ENCODE measurements at regions not wholly inside any gene's neighbourhood (a gene's known extent, or its start where the extent isn't known, plus 50 kb on each side); places are given as distances from the start of the nearest gene placed in this dataset.

DNA sequence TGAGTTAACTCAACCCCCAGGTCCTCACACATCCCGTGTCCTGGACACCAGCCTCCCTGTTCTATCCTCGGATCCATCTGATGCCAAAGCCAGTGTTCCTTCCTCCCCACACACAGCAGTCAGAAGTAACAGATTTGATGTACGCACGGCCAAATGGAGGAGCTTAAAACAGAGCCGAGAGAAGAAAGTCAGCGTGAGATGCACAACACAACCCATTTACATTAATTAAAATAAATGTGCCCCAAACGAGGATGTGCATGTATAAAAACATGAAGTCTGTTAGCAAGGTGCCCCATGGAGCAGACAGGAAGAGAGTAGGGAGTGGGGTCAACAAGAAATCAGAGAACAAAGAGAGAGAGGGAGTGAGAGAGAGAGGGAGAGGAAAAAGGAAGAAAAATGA, 191.2 kb downstream of the HAUS1 start:
- DNase-seq (ENCODE audit: low read depth) = no peak

DNA sequence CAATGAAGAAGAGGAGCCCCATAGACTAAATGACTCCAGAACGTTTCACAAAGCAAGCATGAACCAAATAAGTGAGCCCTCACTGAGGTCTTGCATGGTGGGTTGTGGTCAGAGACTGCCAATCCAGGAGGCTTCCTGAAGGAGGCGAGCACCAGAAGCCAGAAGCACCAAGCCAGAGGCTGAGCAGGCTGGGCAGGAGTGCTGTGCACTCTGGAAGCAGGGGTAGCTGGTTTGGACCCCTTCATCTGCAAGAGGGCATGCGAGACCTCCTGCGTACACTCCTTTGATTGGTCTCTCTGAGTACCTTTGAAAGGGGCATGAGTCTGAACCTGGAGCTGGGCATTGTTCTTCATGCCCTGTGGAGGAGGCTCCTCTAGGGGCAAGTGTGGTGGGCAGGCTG, 192.5 kb downstream of the HAUS1 start:
- no peak for DNase-seq (ENCODE audit: low read depth)

DNA sequence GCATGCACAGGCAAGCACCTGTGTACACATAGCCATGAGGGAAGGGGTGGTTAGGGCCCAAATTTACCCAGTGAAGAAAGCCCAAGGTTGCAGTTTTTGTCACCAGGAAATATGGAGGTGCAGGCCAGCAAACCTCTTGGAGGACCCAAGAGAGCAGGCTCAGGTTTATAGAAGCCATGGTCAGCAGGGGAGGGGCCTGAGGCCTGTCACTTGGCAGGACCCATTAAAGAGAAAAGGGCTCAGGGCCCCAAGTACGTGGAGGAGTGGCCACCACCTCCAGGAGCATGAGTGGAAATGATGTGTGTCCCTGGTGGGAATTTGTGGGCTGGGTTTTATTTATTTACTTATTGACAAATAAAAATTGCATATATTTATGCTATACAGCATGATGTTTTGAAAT, 192.9 kb downstream of the HAUS1 start:
- no peak for DNase-seq (ENCODE audit: low read depth)

DNA sequence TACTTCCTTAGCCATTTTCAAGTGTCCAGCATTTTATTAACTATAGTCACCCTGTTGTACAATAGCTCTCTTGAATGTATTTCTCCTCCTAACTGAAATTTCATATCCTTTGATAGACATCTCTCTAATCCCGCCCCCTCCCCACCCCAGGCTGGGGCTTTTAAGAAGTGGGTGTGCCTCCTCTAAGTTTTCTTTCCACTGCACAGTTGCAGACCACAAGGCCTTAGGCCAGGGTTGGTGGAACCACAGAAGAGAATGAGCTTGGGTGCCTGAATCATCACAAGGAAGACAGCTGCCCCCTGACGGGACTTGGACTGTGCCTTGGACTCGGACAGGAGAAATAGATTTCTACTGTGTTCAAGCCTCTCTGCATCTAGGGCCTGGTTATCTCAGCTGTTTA, 193.4 kb downstream of the HAUS1 start:
- DNase-seq (ENCODE audit: low read depth) = no peak

DNA sequence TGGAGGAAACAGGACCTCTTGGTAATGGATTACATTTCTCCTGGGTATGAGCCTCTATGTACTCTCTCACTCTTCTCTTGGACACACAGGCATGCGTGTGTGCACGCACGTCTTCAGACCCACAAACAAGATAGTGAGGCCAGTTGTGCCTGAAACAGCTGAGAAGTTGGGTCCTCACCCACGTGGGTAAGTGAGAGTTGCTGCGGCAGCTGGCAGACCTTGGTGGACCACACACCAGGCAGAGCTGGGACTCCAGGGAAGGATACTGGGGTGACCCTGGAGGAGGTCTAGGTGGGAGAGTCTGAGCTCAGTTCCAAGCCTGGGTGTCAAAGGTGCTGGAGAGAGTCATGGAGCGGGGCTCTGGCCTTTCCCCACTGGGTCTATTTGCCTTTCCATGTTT, 194.3 kb downstream of the HAUS1 start:
- DNase-seq (ENCODE audit: low read depth) = no peak

DNA sequence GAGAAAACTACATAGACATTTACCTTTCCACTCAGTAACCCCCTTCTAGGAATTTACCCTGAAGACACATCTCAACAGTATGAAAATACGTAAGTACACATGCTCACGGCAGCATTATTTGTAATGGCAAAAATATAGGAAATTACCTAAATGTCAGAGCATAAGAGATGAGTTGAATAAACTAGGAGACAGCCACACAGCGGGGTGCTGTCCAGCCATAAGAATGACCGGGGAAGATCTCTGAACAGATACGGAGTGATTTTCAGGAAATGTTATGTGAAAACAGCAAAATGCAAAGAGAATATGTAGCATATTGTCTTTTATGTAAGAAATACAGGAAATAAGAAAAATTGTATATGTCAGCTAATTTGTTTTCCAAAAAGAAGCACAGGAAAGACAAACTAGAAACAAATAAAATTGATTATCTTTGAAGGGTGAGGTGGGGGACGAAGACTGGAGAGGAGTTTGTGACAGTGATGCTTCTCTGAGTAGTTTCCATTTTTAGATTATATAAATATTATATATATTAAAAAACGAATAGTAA, 195.4 kb downstream of the HAUS1 start:
- DNase-seq (ENCODE audit: low read depth) = no peak

DNA sequence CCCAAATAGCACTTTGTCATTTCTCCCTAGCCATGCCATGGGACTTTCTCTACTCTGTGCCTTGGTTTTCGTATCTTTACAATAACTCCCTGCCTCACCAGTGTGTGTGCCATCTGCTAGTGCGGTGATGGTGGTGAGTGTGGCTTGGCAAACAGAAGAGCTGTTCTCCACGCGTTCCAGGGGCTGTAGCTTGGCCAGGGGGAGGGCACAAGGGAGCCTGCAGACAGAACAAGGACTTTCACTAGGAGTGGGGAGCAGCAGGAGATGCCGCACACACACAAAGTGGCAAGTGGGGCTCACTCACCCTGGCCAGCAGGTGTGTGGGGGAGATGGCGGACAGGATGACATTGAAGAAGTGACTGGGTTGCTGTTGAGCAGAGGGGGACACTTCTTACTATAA, 196.9 kb downstream of the HAUS1 start:
- DNase-seq (ENCODE audit: low read depth) = no peak

DNA sequence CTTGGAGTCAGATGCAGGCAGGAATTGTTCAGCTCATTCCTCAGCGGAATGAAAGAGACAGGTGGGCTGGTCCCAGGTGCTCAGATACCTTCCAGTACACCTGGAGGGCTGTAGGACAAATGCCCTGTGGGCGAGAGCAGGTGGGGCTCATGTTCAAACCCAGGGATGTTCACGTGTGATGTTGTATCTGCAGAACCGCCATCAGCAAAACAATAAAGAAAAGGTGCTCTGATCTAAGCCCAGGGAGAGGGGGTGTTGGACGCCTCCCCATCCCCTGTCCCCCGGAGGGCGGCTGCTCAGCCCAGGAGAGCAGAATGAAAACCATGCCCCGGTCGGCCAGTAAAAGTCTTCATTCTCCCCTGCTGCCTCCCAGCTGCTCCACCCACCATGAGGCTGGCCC, 197.4 kb downstream of the HAUS1 start:
- no peak for DNase-seq (ENCODE audit: low read depth)

DNA sequence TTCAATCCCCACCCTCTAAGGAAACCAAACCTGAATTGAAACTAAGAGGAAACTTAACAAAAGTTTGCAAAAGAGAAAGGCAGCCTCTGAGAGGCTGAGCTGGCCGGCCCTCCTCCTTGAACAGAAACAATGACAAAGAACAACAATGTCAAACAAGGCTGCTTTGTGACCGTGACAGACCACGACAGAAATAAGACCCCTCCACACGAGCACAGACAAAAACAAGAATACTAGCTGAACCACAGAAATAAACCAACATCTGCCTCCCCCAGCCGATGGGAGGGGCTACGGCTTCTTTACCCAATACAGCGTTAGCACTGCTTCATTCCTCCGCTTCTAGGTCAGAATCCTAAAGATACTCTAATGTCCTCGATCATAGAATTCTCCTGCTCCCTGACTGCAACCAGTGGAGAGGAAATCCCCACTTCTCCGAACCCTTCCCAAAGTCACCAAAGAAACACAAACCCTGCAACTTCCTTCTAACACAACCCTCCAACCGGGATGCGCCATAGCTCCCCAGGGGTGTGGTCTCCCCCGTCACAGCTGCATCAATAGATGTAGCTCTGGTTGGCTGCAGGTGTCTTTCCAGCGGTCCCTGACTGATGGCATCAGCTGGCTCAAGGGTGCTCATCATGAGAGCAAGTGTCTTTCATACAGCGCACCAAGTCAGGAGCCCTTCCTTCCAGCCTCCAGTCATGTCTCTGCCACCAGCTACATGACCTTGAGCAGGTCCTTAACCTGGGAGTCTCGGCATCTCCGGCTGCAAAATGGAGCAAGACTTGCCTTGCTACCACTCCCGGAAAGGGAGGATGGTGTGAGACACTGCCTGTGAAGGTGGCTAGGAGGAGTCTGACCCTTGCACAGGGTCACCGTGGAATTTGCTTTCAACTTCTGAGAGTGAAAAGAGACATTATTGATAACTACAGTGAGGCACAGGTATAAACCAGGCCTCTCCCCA, 198.6 kb downstream of the HAUS1 start:
- no peak for DNase-seq (ENCODE audit: low read depth)

DNA sequence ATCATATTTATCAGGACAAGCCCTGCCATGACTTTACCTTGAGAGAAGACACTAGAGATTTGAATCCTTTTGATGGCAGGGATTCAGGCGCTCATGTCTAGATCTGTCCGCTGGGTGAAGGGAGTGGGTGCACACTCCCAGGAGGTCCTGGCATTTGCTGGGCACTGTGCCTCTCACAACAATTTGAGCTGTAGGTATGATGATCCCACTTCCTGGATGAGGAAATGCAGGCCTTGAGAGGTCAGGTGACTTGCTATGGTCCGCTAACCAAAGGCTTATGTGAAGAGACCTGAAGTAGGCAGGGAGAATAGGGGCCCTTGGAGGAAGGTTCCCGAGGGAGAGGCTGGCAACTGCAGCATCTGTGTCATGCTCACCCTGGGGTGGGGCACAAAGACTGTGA, 206.1 kb downstream of the HAUS1 start:
- DNase-seq (ENCODE audit: low read depth) = no peak

DNA sequence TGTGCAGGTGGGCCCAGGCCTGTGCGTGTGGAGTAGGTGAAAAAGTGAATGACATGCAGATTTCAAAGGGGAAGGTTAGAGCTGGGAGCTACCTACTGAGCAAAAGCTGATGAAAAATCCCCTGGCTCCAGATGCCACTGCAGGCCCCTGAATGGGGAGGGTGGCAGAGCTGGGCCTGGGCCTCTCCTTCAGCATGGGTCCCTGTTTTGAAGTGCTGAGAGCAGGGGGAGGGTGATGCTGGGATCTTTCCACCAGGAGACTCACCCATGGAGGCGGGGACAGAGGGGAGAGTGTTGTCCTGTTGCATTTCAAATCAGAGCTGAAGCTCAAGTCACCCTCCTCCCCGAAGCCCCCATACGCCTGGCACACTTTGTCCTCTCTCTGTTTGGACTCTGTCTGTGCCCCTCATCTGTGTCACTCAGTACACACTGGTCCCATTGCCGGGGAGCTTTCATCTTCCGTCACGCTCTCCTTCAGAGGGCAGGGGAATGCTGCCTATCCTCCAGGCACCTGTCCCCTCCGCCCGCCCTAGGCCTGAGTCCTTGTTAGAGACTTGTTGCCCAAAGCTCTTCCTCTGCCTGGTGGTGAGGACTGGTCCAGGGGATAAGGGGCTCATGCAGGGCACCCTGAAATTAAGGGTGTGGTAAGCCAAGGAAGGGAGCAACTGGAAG, 206.6 kb downstream of the HAUS1 start:
- no peak for DNase-seq (ENCODE audit: low read depth)

DNA sequence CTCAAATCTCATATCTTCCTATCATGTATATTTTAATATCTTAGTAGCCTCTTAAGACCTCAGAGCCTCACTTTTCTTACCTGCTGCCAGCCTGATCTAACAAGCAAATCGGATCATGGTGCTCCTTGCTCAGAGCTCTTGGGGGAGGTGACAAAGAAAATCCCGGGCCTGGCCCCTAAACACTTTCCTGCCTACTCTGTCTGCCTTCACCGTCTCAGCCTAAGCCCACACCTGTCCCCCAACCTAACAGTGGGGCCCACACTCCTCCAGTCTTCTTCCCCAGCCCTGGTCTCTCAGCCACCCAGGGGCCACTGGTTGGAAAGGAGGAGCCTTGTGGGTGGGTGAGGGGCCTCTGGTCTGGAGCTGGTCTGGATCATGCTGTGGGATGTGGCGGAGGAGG, 207.3 kb downstream of the HAUS1 start:
- DNase-seq (ENCODE audit: low read depth) = no peak

DNA sequence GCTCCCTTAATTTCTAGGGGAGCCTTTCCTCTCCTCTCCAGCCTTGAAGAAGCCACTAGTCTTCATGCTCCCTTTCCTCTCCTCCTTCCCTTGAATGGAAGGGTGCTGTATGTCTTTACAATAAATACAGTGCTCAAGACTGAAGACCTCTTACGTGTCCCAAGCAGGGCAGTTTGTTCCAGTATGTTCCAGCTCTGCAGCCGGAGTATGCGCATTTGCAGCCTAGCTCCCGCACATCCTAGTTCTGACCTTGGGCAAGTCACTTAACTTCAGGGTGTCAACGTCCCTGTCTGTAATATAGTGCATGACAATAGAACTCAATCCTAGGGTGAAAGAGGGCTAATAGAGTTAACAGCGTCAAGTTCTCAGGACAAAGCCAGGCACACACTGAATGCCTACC, 208.0 kb downstream of the HAUS1 start:
- no peak for DNase-seq (ENCODE audit: low read depth)

DNA sequence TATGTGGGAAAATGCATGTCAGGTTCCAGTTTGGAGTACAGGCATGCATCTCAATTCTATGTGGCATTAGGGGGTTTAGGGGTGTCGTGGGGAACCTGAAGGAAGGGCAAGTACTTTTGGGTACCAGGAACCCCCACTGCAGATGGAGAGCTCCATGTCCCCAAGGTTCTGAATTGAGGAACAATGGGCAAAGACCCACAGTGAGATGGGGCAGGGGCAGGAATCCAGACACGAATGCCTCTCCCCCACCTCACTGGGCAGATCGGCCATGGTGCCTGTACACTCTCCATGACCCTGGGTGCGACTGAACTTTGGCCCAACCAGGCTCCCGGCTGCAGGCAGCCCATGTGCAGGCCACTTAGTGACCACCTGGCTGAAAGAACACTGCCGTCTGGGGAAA, 209.3 kb downstream of the HAUS1 start:
- DNase-seq (ENCODE audit: low read depth) = no peak

DNA sequence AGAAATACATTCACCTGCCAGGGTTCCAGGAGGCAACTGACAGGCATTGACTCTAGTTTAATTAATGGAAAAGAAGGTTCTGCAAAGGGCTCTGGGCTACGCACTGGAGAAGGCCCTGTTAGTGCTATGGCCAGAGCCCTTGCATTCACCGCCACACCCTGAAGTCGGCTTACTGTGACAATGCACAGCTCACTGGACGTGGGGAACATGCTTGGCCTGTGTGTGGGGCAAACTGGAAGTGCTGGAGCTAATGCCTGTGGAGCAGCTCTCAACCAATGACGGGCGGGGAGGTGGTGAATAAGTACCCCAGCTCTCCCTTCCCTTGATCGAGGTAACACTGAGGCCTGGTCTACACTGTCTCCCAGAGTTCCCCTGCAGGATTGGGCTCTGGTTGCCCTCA, 209.8 kb downstream of the HAUS1 start:
- DNase-seq (ENCODE audit: low read depth) = no peak

DNA sequence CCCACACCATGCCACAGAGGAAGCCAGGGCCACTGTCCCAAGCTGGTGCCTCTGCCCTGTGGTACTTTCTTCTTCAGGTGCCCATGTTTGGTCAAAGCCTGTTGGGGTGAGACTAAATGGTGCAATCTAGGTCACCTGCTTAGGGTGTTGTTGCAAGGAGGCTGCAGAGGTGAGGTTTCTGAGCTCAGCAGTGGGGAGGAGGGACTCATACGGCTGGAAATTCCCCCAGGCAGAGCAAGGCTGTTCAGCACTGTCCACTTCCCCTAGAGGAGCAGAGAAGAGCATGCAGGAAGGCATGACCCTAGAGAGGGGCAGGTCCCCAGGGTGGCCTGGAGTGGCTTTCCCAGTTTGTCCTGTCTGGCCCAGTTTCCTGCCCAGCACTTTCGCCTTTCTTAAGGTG, 211.0 kb downstream of the HAUS1 start:
- DNase-seq (ENCODE audit: low read depth) = no peak

DNA sequence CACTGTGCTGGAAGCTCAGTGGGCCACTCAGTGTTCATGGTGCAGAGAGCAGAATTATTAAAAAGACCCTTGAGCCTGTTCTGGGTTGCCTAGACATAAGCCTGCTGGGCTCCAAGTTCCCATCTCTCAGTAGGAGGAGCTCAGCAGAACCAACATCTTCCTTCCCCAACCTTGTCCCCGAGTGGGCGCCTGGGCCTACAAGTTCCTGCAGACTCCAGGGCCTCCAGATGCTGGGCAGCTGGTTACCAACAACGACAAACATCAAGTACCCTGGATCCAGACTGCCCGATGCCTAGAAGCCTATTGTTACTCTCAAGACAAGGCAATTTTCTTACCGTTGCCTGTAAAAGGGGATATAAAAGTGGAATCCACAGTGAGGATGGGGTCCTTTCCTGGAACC, 214.2 kb downstream of the HAUS1 start:
- DNase-seq (ENCODE audit: low read depth) = no peak

DNA sequence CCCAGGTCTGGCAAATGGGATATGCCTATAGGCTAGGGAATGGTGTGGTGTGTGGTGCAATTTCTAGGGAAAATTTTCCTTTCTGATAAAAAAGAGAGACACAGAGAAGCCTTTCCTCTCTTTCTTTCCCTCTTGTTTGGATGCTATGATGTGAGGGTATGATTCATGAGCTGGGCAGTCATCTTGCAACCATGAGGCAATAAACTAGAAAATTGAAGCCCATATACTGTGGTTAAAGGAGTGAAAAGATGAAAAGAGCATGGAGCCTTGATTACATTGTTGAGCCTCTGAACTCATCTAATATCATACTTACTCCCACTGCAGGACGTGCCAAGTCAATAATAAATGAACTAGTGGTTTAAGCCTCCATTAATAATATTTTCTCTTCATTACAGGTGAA, 215.6 kb downstream of the HAUS1 start:
- DNase-seq (ENCODE audit: low read depth) = no peak

DNA sequence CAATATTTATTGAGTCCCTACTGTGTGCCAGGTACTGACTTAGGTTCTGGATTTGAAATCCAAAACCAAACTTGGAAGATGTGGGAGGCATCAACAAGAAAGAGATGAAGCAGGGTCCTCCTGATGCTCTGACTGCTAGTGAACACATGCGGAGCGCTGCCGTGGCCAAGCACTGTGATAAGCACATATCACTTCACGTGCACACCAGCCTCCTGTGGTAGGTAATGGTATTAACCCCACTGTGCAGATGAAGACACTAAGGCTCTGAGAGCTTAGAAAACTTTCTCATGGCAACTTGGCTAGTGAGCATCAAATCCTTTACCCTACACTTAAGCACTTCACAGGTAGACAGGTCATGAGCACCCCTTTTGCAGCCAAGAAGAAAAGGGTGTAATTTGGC, 216.1 kb downstream of the HAUS1 start:
- no peak for DNase-seq (ENCODE audit: low read depth)

DNA sequence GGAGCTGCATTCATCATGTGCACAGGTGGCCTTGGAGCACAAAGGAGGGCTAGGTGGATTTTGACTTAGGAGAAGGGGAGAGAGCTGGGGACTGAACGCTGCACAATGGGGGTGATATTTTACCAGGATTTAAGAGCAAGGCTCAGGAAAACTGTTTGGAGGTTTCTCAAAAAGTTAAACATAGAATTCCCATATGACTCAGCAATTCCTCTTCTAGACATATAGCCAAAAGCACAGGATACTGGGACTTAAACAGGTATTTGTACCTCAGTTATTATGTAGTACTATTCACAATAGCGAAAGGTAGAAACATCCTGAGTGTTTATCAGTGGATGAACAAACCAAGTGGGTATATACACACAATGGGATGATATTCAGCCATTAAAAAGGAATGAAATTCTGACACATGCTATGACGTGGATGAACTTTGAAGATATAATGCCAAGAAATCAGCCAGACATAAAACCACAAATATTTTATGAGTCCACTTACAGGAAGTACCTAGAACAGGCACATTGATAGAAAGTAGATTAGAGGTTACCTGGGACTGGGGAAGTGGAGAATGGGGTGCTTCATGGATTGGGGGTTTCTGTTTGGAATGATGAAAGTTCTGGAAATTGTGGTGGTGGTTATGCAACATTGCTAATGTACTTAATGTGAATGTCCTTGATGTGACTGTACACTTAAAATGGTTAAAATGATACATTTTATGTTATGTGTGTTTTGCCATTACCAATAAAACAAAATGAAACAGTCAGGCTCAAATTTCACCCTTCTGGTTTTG, 216.9 kb downstream of the HAUS1 start:
- no peak for DNase-seq (ENCODE audit: low read depth)

DNA sequence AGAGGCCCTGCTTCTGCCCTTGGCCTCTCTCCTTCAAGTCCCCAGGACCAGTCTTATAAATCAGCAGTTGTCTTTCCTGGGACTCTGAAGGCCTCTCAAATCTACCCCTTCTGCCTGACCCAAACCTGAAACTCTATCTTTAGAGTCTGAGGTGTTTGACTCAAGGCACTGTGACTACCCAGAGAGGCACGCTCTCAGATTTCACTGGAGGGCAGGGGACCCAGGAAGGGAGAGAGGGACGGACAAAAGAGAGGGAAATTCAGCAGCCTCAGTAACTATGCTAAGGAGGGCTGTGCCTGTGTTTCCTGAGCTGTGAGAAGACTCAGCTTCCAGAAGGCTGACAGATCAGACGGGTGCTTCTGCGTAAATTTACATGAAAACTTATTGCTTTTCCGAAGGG, 217.8 kb downstream of the HAUS1 start:
- DNase-seq (ENCODE audit: low read depth) = no peak

DNA sequence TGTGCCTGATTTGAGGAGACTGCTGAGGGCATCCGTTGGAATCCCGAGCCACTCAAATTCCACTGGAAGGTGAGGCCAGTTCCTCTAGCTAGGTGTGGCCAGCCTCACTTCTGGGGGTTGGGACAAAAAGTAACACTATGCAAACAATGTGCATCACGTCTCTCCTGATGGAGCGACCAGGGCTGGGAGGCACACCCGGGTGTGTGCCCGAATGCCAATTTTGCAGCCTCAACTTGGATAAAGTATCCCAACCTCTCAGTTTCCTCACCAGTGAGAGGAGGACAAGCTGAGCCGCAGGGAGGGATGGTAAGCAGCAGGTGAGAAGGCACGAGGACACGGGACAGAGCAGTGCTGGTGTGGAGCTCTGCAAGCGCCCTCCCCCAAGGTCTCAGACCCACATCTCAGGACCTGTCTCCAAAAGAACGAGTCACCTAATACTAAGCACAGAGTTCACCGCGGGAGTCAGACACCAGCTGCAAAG, 218.3 kb downstream of the HAUS1 start:
- DNase-seq (ENCODE audit: low read depth) = no peak
